Lower leg skin (tissue), 4 donors: ENCODE measurements at regions not wholly inside any gene's neighbourhood (a gene's known extent, or its start where the extent isn't known, plus 50 kb on each side); places are given as distances from the start of the nearest gene placed in this dataset.

Experiments
- DNase-seq, 2 donors: peaks; one replicate each; pipeline ENCODE4 v3.0.0-alpha.2; 2019; ENCODE audit warnings: low spot score in 2 of 2
- H3K4me3 ChIP-seq: fragments of 200-600 bp; sonication (generic); 2 replicates; pipeline ENCODE4 v1.5.1; 2017; ENCODE audit warnings: mild to moderate bottlenecking, low read depth; ENCODE audit not compliant: poor library complexity, severe bottlenecking
- POLR2A ChIP-seq, 2 donors: fragments of 450-650 bp; IDR thresholded peaks; one replicate each; pipeline ENCODE4 v1.6.1; 2016 to 2017; ENCODE audit warnings: antibody characterized with exemption in 2 of 2, mild to moderate bottlenecking in 1 of 2, moderate library complexity in 1 of 2
- WGBS, 2 donors: methylation state at CpG; one replicate each; pipeline ENCODE4 v1.1.5; 2018; 5-methylcytosine and 5-hydroxymethylcytosine counted together
- intact Hi-C: fragments of 100-400 bp; cut with DNase I; formaldehyde crosslinking; loops from one replicate; pipeline ENCODE4 v1.15.0; 2023; ENCODE audit warnings: low total_unique reads
- TF ChIP-seq, protein P1 (sequence below), 3 donors: fragments of 450-650 bp; IDR thresholded peaks; one replicate each; pipeline ENCODE4 v1.5.1; 2016; ENCODE audit warnings: antibody characterized with exemption in 3 of 3, mild to moderate bottlenecking in 3 of 3, moderate library complexity in 2 of 3

GRCh38 chr13:107299717-107300116, 731.8 kb upstream of the ARGLU1 start:
- intact Hi-C loops: no loop called here

DNA sequence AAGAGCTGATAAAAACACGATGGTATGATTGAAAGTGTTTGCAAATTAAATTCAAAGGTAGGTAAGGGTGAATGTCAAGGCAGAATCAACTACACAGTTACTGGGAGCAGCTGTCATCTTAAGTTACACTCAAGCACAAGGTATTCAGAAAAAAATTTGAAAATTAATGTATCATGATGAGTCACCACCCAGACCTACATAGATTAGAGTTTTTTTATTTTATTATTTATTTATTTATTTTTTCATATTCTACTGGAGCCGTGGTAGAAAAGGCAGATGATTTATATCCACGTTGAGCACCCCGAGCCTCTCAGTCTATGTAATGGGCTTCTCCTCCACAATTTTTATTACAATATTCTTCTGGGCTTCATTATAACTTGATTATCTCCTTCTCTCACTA, 728.9 kb upstream of the ARGLU1 start:
- no peak overlapping the region for H3K4me3 ChIP-seq
- WGBS, 2 donors: 69 to 77% methylated on average over 4 of the region's 4 CpGs
- no peak for TF ChIP-seq POLR2A (IDR thresholded peaks at IDR 0.05)
- TF ChIP-seq, protein P1, sequence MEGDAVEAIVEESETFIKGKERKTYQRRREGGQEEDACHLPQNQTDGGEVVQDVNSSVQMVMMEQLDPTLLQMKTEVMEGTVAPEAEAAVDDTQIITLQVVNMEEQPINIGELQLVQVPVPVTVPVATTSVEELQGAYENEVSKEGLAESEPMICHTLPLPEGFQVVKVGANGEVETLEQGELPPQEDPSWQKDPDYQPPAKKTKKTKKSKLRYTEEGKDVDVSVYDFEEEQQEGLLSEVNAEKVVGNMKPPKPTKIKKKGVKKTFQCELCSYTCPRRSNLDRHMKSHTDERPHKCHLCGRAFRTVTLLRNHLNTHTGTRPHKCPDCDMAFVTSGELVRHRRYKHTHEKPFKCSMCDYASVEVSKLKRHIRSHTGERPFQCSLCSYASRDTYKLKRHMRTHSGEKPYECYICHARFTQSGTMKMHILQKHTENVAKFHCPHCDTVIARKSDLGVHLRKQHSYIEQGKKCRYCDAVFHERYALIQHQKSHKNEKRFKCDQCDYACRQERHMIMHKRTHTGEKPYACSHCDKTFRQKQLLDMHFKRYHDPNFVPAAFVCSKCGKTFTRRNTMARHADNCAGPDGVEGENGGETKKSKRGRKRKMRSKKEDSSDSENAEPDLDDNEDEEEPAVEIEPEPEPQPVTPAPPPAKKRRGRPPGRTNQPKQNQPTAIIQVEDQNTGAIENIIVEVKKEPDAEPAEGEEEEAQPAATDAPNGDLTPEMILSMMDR (IDR thresholded peaks at IDR 0.05): no peak
- DNase-seq: no peak
- intact Hi-C loops: no loop called here

More at GRCh38 chr13:107299717-107300116, 731.8 kb upstream of the ARGLU1 start:
- WGBS, 2 donors: 47 to 50% methylated on average over 5 of the region's 5 CpGs
- TF ChIP-seq POLR2A (IDR thresholded peaks at IDR 0.05): no peak
- TF ChIP-seq, protein P1 (IDR thresholded peaks at IDR 0.05): no peak
- DNase-seq: no peak
- H3K4me3 ChIP-seq: no peak overlapping the region

- TF ChIP-seq POLR2A (IDR thresholded peaks at IDR 0.05): no peak
- TF ChIP-seq, protein P1 (IDR thresholded peaks at IDR 0.05): no peak
- no peak overlapping the region for H3K4me3 ChIP-seq
- intact Hi-C loops: no loop called here
- WGBS, 2 donors: 34 to 51% methylated on average over 2 of the region's 2 CpGs
- no peak for DNase-seq
Observed at GRCh38 chr13:107295416-107296140, 727.6 kb upstream of the ARGLU1 start.

- no peak overlapping the region for H3K4me3 ChIP-seq
- DNase-seq: no peak
- intact Hi-C loops: no loop called here
- TF ChIP-seq, protein P1 (IDR thresholded peaks at IDR 0.05): no peak
- TF ChIP-seq POLR2A (IDR thresholded peaks at IDR 0.05): no peak
- 72 to 79% methylated on average over 3 of the region's 3 CpGs for WGBS, 2 donors
Observed at GRCh38 chr13:107293924-107294323, 726.0 kb upstream of the ARGLU1 start.

DNA sequence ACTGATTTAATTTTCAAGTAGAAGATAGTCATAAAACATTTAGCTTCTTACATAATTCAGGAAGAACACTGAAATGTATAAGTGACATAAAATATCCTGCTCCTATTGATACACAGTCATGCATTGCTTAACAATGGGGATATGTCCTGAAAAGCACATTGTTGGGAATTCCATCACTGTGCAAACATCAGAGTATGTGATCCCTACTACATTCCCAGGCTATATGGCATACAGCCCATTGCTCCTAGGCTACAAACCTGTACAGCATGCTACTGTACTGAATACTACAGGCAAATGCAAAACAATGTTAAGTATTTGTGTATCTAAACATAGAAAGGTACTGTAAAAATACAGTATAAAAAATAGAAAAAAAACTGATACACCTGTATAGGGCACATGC, 723.9 kb upstream of the ARGLU1 start:
- intact Hi-C loops: no loop called here

More for the DNA sequence above, 723.9 kb upstream of the ARGLU1 start:
- H3K4me3 ChIP-seq: no peak overlapping the region
- DNase-seq: no peak
- TF ChIP-seq, protein P1 (IDR thresholded peaks at IDR 0.05): no peak
- no peak for TF ChIP-seq POLR2A (IDR thresholded peaks at IDR 0.05)
